Fibroblast of mammary gland (primary cell): ENCODE measurements at regions not wholly inside any gene's neighbourhood (a gene's known extent, or its start where the extent isn't known, plus 50 kb on each side); places are given as distances from the start of the nearest gene placed in this dataset.
"Not testable (repeated sequence)": the region's sequence is repeated elsewhere in the genome, so short reads cannot be mapped to it uniquely, and the experiment has no call there.

Experiments used
- DNase-seq: peaks from one replicate; pipeline ENCODE4 v3.0.0-alpha.2; 2010; ENCODE audit warnings: low read depth
- H3K4me3 ChIP-seq: 2 replicates; pipeline ENCODE4 v1.5.1; 2011; ENCODE audit warnings: low read depth, mild to moderate bottlenecking, low read length, moderate library complexity; ENCODE audit not compliant: control insufficient read depth
- TF ChIP-seq, protein P1 (sequence below): conservative IDR thresholded peaks from 2 replicates; pipeline ENCODE4 v1.5.1; 2011; ENCODE audit warnings: low read depth, low read length, inconsistent platforms; ENCODE audit not compliant: control insufficient read depth, insufficient read depth

DNA sequence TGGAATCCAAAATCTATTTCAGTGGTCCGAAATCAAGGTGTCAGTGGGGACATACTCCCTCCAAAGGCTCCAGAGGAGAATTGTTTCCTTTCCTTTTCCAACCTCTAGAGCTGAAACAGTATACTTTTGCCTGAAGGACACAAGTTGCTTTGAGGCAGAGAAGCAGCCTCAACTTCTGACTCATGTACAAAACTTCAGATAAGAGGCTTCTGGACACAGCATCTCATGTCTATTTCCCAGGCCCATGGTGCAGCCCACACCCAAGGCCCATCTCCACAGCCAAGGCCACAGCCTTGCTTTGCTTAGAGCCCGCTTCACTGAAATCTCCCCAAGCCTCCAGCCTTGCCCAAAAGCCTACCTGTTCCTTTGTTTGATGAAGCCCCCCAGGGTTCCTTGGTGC is 68.9 kb downstream of the ZNF467 start:
- no peak for DNase-seq
- TF ChIP-seq, protein P1, sequence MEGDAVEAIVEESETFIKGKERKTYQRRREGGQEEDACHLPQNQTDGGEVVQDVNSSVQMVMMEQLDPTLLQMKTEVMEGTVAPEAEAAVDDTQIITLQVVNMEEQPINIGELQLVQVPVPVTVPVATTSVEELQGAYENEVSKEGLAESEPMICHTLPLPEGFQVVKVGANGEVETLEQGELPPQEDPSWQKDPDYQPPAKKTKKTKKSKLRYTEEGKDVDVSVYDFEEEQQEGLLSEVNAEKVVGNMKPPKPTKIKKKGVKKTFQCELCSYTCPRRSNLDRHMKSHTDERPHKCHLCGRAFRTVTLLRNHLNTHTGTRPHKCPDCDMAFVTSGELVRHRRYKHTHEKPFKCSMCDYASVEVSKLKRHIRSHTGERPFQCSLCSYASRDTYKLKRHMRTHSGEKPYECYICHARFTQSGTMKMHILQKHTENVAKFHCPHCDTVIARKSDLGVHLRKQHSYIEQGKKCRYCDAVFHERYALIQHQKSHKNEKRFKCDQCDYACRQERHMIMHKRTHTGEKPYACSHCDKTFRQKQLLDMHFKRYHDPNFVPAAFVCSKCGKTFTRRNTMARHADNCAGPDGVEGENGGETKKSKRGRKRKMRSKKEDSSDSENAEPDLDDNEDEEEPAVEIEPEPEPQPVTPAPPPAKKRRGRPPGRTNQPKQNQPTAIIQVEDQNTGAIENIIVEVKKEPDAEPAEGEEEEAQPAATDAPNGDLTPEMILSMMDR: no peak
- no peak overlapping the region for H3K4me3 ChIP-seq

DNA sequence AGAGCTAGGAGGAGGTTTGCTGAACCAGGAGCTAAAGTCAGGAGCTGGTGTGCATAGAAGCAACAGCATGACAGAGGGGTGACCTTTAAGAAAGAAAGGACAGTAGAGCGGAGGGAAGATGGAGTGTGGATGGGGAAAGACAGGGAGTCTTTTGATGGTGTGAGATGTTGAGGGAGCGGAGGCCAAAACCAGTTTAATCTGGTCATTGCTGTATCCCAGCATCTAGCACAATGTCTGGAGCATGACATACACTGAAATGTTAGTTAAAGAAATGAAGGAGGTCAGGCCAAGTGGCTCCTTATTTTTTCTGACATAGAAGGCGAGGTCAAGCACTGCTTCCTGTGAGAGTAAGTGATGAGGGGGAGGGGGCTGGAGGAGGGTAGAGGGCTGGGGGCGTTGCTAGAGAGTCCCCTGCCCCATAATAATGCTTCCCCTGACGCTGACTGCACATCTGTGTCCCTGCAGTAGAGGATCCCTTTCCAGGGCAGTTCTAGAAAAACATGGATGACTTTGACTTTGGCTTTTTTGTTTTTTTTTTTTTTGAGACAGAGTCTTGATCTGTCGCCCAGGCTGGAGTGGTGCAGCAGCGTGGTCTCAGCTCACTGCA is 70.2 kb downstream of the ZNF467 start:
- DNase-seq: no peak
- TF ChIP-seq, protein P1: no peak

DNA sequence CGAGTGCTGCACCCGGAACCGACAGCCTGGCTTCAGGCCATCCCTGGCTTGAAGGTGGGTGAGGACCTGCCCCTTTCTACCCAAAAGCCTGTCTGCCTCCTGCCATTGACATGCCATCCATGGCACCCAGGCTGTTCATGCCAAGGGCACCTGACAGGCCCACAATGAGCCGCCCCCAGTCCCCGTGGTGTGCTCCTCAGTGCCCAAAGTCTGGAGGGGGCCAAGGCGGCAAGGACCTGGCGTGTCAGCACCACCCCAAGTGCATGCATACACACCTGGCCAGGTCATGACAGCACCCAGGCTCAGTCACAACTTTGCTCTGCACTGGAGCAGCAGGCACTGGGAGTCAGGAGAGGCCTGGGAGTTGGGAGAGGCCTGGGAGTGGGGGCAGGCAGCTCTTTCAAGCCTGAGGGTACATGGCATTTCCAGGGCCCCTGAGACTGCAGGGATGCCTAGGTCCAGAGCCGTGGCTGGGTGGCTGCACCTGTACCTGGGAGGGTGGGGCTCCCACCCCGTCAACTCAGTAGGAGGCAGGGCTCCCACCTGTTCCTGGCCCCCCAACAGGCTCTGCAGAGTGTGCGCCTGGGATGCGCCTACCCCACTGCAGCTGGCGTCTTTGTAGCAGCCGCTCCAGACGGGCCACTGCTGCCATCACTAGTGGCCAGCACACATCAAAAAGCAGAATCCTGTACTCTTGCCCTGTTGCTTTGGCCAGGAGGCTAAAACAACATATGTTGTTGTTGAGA is 71.7 kb downstream of the ZNF467 start:
- TF ChIP-seq, protein P1: no peak
- no peak for DNase-seq
- H3K4me3 ChIP-seq: no peak overlapping the region

More for the DNA sequence above, 70.2 kb downstream of the ZNF467 start:
- H3K4me3 ChIP-seq: no peak overlapping the region

DNA sequence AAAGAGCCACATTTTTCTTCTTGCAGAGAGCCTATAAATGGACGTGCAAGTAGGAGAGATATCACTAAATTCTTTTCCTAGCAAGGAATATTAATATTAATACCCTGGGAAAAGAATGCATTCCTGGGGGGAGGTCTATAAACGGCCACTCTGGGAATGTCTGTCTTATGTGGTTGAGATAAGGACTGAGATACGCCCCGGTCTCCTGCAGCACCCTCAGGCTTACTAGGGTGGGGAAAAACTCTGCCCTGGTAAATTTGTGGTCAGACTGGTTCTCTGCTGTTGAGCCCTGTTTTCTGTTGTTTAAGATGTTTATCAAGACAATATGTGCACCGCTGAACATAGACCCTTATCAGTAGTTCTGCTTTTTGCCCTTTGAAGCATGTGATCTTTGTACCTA is 75.6 kb downstream of the ZNF467 start:
- DNase-seq, H3K4me3 ChIP-seq: not testable (repeated sequence)

DNA sequence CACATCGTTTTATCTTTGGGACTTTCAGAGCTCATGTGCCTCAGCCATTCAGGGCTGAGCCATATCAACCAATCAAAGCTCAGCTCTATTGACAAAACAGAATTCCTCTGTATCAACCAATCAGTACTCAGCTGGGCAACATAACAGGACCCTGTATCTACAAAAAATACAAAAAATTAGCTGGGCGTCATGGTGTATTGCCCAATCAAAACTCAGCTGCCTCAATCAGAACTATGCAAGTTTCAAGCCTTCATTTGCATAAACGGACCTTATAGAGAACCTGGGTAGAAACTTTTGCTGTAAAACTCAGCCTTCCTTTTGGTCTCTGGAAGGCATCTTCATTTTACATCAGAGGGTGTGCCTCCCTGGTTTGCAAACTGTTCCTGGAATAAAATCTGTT is 77.1 kb downstream of the ZNF467 start:
- no peak for DNase-seq
- H3K4me3 ChIP-seq: no peak overlapping the region
- TF ChIP-seq, protein P1: no peak

DNA sequence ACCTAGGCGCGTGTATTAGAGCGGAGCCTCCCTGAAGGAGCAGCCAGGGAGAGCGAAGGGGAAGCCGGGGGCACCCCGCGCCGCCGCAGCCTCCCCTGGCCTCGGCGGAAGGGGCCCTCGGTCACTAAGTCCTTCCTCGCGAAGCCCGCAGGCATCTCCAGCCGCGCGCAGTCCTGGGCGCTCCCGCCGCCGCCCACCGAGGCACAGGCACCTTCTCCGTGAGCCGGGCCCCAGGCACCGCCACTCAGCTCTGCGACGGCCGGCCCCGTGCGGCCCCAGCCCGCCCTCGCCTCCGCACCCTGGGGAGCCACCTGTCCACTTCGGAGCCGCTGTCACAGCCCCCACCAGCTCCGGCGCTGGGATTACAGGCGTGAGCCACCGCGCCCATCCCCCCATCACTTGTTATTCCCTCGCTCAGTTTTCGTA is 80.8 kb downstream of the ZNF467 start:
- peak overlapping the region; percentile 25 for H3K4me3 ChIP-seq
- TF ChIP-seq, protein P1: no peak

DNA sequence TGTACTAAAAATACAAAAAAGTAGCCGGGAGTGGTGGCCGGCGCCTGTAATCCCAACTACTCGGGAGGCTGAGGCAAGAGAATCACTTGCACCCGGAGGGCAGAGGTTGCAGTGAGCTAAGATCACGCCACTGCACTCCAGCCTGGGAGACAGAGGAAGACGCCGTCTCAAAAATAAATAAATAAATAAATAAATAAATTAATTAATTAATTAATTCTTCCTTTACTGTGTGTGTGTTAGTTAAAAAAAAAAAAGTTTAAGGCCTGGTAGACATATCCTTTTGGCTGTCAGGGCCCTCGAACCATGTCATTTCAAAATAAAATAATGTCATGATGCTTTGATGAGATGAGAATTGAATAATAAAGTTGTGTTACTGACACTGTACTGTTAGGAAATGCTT is 81.3 kb downstream of the ZNF467 start:
- TF ChIP-seq, protein P1: no peak
- DNase-seq: no peak
- H3K4me3 ChIP-seq: peak overlapping the region; percentile 25

More for the DNA sequence above, 80.8 kb downstream of the ZNF467 start:
- DNase-seq: no peak
